ENCODE measurements at regions not wholly inside any gene's neighbourhood (a gene's known extent, or its start where the extent isn't known, plus 50 kb on each side); places are given as distances from the start of the nearest gene placed in this dataset.

DNA sequence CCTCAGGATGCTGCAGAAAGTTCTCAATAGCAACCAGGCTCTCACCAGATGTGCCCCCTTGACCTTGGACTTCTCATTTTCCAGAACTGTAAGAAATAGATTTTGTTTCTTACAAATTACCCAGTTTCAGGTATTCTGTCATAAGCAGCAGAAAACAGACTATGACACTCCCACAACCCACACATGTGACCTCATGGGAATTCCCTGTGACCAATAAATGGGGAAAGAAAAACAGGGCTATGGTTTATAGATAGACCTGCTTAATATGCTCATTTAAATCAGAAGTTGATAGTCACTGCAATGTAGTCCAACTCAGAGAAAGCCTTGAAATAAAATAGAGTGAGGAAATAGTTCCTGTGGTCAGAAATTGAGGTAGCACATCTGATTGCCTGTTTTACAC is 380.9 kb upstream of the PTBP2 start:
- no peak for TF ChIP-seq POLR2A (IDR thresholded peaks at IDR 0.05; ENCODE audit: low read depth, low read length)
- no peak for TF ChIP-seq POLR2AphosphoS5 (IDR thresholded peaks at IDR 0.05; ENCODE audit: low read depth, low read length)

Measured in GM12892 (cell line).